PC-3 (cell line): ENCODE measurements at regions not wholly inside any gene's neighbourhood (a gene's known extent, or its start where the extent isn't known, plus 50 kb on each side); places are given as distances from the start of the nearest gene placed in this dataset.
"Not testable (repeated sequence)": the region's sequence is repeated elsewhere in the genome, so short reads cannot be mapped to it uniquely, and the experiment has no call there.

Experiments
- ATAC-seq: fragments of 200-7000 bp; cut with Tn5 transposase; 2 replicates; pipeline ENCODE4 v1.9.1; 2020; ENCODE audit warnings: mild to moderate bottlenecking, moderate library complexity
- BruUV-seq: library from RNA; stranded (reverse); fragments of 400-500 nt; replicated peaks from 2 replicates; lab custom pipeline; 2021; lab: Mats Ljungman, UMichigan
- CTCF ChIA-PET: fragments of 300-600 bp; sonication (Branson Sonifier 250); formaldehyde crosslinking; loops from one replicate; lab custom pipeline; 2022; ENCODE audit warnings: antibody characterized with exemption; lab: Charles Lee
- POLR2A ChIA-PET: fragments of 300-600 bp; sonication (Branson Sonifier 250); formaldehyde crosslinking; loops from one replicate; lab custom pipeline; 2022; ENCODE audit warnings: antibody characterized with exemption; ENCODE audit not compliant: unreplicated experiment; lab: Charles Lee
- DNase-seq: peaks from one replicate; pipeline ENCODE4 v3.0.0-alpha.2; 2015
- H2AFZ ChIP-seq: fragments of 300-600 bp; sonication (generic); 2 replicates; pipeline ENCODE4 v1.6.0; 2016; ENCODE audit warnings: antibody characterized with exemption, low read length
- H3F3A ChIP-seq: fragments of 300-600 bp; sonication (generic); one replicate; pipeline ENCODE4 v1.6.0; 2017; ENCODE audit warnings: antibody characterized with exemption, low read length, control low read depth, mild to moderate bottlenecking; ENCODE audit not compliant: unreplicated experiment
- H3K27ac ChIP-seq: fragments of 300-600 bp; sonication (generic); 2 replicates; pipeline ENCODE4 v1.5.1; 2016; ENCODE audit warnings: mild to moderate bottlenecking, low read length
- H3K27me3 ChIP-seq: fragments of 300-600 bp; sonication (generic); 2 replicates; pipeline ENCODE4 v1.6.1; 2016; ENCODE audit warnings: low read length, mixed read lengths
- H3K36me3 ChIP-seq: fragments of 300-600 bp; sonication (generic); 2 replicates; pipeline ENCODE4 v1.6.1; 2016; ENCODE audit warnings: low read depth, mixed run types, low read length, mixed read lengths
- H3K4me1 ChIP-seq: fragments of 300-600 bp; sonication (generic); 2 replicates; pipeline ENCODE4 v1.5.1; 2016; ENCODE audit warnings: low read length; ENCODE audit not compliant: insufficient read depth
- H3K4me2 ChIP-seq: fragments of 300-600 bp; sonication (generic); 2 replicates; pipeline ENCODE4 v1.6.0; 2016; ENCODE audit warnings: low read length
- H3K4me3 ChIP-seq: fragments of 300-600 bp; sonication (generic); 2 replicates; pipeline ENCODE4 v1.5.1; 2016; ENCODE audit warnings: mild to moderate bottlenecking, low read length, mixed read lengths
- H3K79me2 ChIP-seq: fragments of 300-600 bp; sonication (generic); 2 replicates; pipeline ENCODE4 v1.6.1; 2017; ENCODE audit warnings: low read length, mixed read lengths
- H3K9ac ChIP-seq: fragments of 300-600 bp; sonication (generic); 2 replicates; pipeline ENCODE4 v1.6.0; 2016; ENCODE audit warnings: mild to moderate bottlenecking, low read length
- H3K9me2 ChIP-seq: fragments of 300-600 bp; sonication (generic); replicated peaks from 2 replicates; pipeline ENCODE4 v1.6.1; 2016; ENCODE audit warnings: mixed run types, low read length, mixed read lengths
- H3K9me3 ChIP-seq: fragments of 300-600 bp; sonication (generic); 2 replicates; pipeline ENCODE4 v1.6.1; 2016; ENCODE audit warnings: low read length, mixed read lengths
- H4K20me1 ChIP-seq: fragments of 300-600 bp; sonication (generic); 2 replicates; pipeline ENCODE4 v1.6.1; 2016; ENCODE audit warnings: low read length, mixed read lengths
- CTCF ChIP-seq: fragments of 300-600 bp; sonication (generic); conservative IDR thresholded peaks from 2 replicates; pipeline ENCODE4 v1.5.1; 2017; ENCODE audit warnings: antibody characterized with exemption, low read depth, mild to moderate bottlenecking, low read length
- EZH2 ChIP-seq: fragments of 300-600 bp; sonication (generic); IDR thresholded peaks from one replicate; pipeline ENCODE4 v1.6.1; 2017; ENCODE audit warnings: antibody characterized with exemption, mild to moderate bottlenecking, low read length; ENCODE audit not compliant: unreplicated experiment
- EZH2phosphoT487 ChIP-seq: fragments of 300-600 bp; sonication (generic); IDR thresholded peaks from 2 replicates; pipeline ENCODE4 v1.6.1; 2018; ENCODE audit warnings: mild to moderate bottlenecking, antibody characterized with exemption, low read length, borderline replicate concordance
- intact Hi-C: fragments of 100-400 bp; cut with micrococcal nuclease; formaldehyde crosslinking; loops from 2 replicates; pipeline ENCODE4 v1.9.0; 2023

GRCh38 chr5:57429513-57430120, 53.0 kb downstream of the ACTBL2 start:
- H3K36me3 ChIP-seq, result no peaks in the 10 kb centered on the region
- peaks cover 27% of the 10 kb centered on the region for H3K4me1 ChIP-seq
- no peak overlapping the region for H3K27ac ChIP-seq
- no peaks in the 10 kb centered on the region for H3K79me2 ChIP-seq
- no peak overlapping the region for H3K4me3 ChIP-seq
- H3K9me2 ChIP-seq, result no peaks in the 10 kb centered on the region
- no peak overlapping the region for H2AFZ ChIP-seq
- no peaks in the 10 kb centered on the region for H3K27me3 ChIP-seq
- TF ChIP-seq EZH2phosphoT487, result no peak
- no peak for TF ChIP-seq CTCF
- no peak for TF ChIP-seq EZH2
- no peak overlapping the region for H3K4me2 ChIP-seq
- no peak for ATAC-seq
- no peak overlapping the region for H3K9ac ChIP-seq
- BruUV-seq, result no TSS peak
- no peak for DNase-seq
- ChIA-PET CTCF (no interaction called here), POLR2A (interaction anchor here (0.7 kb wide), 1 partner anchor 974 kb away, joined by 9 read pairs; no protein-coding TSS in a partner anchor)
- no peaks in the 10 kb centered on the region for H3K9me3 ChIP-seq
- intact Hi-C loops, result loop anchor here (5.0 to 10.0 kb wide), 2 partner anchors 255 to 348 kb away; partner anchors contain the start of gene GPBP1
- H4K20me1 ChIP-seq, result no peaks in the 10 kb centered on the region
- no peaks in the 10 kb centered on the region for H3F3A ChIP-seq

DNA sequence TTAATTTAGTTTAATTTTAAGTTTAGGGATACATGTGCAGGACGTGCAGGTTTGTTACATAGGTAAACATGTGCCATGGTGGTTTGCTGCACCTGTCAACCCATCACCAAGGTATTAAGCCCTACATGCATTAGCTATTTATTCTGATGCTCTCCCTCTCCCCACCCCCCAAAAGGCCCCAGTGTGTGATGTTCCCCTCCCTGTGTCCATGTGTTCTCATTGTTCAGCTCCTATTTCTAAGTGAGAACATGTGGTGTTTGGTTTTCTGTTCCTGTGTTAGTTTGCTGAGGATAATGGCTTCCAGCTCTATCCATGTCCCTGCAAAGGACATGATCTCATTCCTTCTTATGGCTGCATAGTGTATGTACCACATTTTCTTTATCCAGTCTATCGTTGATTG, 53.6 kb downstream of the ACTBL2 start:
- H3K27ac ChIP-seq, H3F3A ChIP-seq, ATAC-seq, H3K79me2 ChIP-seq, CTCF ChIA-PET, H3K9ac ChIP-seq, H4K20me1 ChIP-seq, H3K9me2 ChIP-seq, intact Hi-C loops, H3K4me2 ChIP-seq, H3K9me3 ChIP-seq, H3K4me3 ChIP-seq, DNase-seq, H3K36me3 ChIP-seq, H3K27me3 ChIP-seq, BruUV-seq, H2AFZ ChIP-seq: not testable (repeated sequence)
- H3K4me1 ChIP-seq, result peaks cover 21% of the 10 kb centered on the region
- POLR2A ChIA-PET, result interaction anchor here (0.7 kb wide), 1 partner anchor 974 kb away, joined by 9 read pairs; no protein-coding TSS in a partner anchor

- Histone ChIP-seq H3K9me2 (no peaks in the 10 kb centered on the region), H3K36me3 (no peaks in the 10 kb centered on the region), H3K9ac (no peak overlapping the region), H4K20me1 (no peaks in the 10 kb centered on the region), H3K27ac (no peak overlapping the region), H3K4me3 (no peak overlapping the region), H3F3A (no peaks in the 10 kb centered on the region), H3K4me1 (no peaks in the 10 kb centered on the region), H3K9me3 (no peaks in the 10 kb centered on the region), H3K79me2 (no peaks in the 10 kb centered on the region), H3K27me3 (no peaks in the 10 kb centered on the region), H2AFZ (no peak overlapping the region), H3K4me2 (no peak overlapping the region)
- intact Hi-C loops, result no loop called here
- ChIA-PET POLR2A (no interaction called here), CTCF (no interaction called here)
- BruUV-seq, result no TSS peak
- no peak for DNase-seq
- TF ChIP-seq EZH2, result no peak
- TF ChIP-seq EZH2phosphoT487, result no peak
- no peak for TF ChIP-seq CTCF
- ATAC-seq, result no peak
These were observed 59.6 kb downstream of the ACTBL2 start for GRCh38 chr5:57422993-57423392.
